HCT116 (cell line): ENCODE measurements at regions not wholly inside any gene's neighbourhood (a gene's known extent, or its start where the extent isn't known, plus 50 kb on each side); places are given as distances from the start of the nearest gene placed in this dataset.

Experiments used
- ATAC-seq: fragments of 200-7000 bp; cut with Tn5 transposase; 2 replicates; pipeline ENCODE4 v1.9.1; 2020; ENCODE audit warnings: mild to moderate bottlenecking, moderate library complexity
- BruUV-seq: library from RNA; stranded (reverse); fragments of 400-500 nt; replicated peaks from 2 replicates; lab custom pipeline; 2021; lab: Mats Ljungman, UMichigan
- CTCF ChIA-PET: fragments of 300-600 bp; sonication (Branson Sonifier 250); formaldehyde crosslinking; loops from one replicate; lab custom pipeline; 2021; ENCODE audit warnings: antibody characterized with exemption; lab: Charles Lee
- POLR2A ChIA-PET: fragments of 300-600, 350-600 bp; sonication (Branson Sonifier 250); formaldehyde crosslinking; loops from one replicate; lab custom pipeline; 2021; ENCODE audit warnings: antibody characterized with exemption; lab: Charles Lee
- RAD21 ChIA-PET, 2 experiments: fragments of 300-600 bp; sonication (Branson Sonifier 250); formaldehyde crosslinking; loops; one replicate each; lab custom pipeline; 2023; ENCODE audit warnings: low total read pairs in 2 of 2; ENCODE audit not compliant: uncharacterized antibody in 2 of 2, unreplicated experiment in 2 of 2, low non-redundant PET in 1 of 2; lab: Charles Lee
- DNase-seq: peaks from one replicate; pipeline ENCODE4 v3.0.0-alpha.2; 2010; ENCODE audit warnings: low read depth, low spot score
- H2AFZ ChIP-seq: fragments of 200-600 bp; shearing (Covaris generic), sonication (generic); 2 replicates; pipeline ENCODE4 v1.6.1; 2017; ENCODE audit warnings: low read depth, mixed run types, mixed read lengths, antibody characterized with exemption, low read length; ENCODE audit not compliant: poor library complexity, severe bottlenecking
- H3K27ac ChIP-seq: 2 replicates; pipeline ENCODE4 v1.5.1; 2012; ENCODE audit warnings: low read depth, low read length
- H3K27me3 ChIP-seq: fragments of 200-600 bp; sonication (generic); 2 replicates; pipeline ENCODE4 v1.6.1; 2016; ENCODE audit warnings: mixed run types, low read length, mixed read lengths; ENCODE audit not compliant: insufficient read depth
- H3K36me3 ChIP-seq, 2 experiments: fragments of 200-500 bp in 1 of 2; fragments of 200-600 bp in 1 of 2; sonication (Bioruptor generic) in 1 of 2; sonication (generic) in 1 of 2; 2 replicates each; pipeline versions ENCODE4 v1.5.1 to v1.6.1; 2014 to 2016; ENCODE audit warnings: low read length in 2 of 2, inconsistent platforms in 1 of 2, mixed read lengths in 1 of 2, mixed run types in 1 of 2; ENCODE audit not compliant: insufficient read depth in 2 of 2, control insufficient read depth in 1 of 2
- H3K4me1 ChIP-seq, 2 experiments: fragments of 200-600 bp in 1 of 2; sonication (generic) in 1 of 2; 2 replicates each; pipeline versions ENCODE4 v1.5.1 to v1.6.1; 2012 to 2017; ENCODE audit warnings: low read length in 2 of 2, inconsistent platforms in 1 of 2, mild to moderate bottlenecking in 1 of 2, mixed read lengths in 1 of 2, mixed run types in 1 of 2, moderate library complexity in 1 of 2; ENCODE audit not compliant: insufficient read depth in 2 of 2, control insufficient read depth in 1 of 2
- H3K4me2 ChIP-seq: fragments of 200-600 bp; sonication (generic); 2 replicates; pipeline ENCODE4 v1.6.1; 2017; ENCODE audit warnings: mixed run types, low read length, mixed read lengths
- H3K4me3 ChIP-seq, 2 experiments: fragments of 200-600 bp in 1 of 2; sonication (generic) in 1 of 2; replicated peaks in 1 of 2; 2 replicates each; pipeline ENCODE4 v1.5.1; 2011 to 2016; ENCODE audit warnings: low read length in 2 of 2, control low read depth in 1 of 2, low read depth in 1 of 2, mild to moderate bottlenecking in 1 of 2, mixed read lengths in 1 of 2, mixed run types in 1 of 2
- H3K79me2 ChIP-seq: fragments of 200-600 bp; sonication (generic); 2 replicates; pipeline ENCODE4 v1.6.1; 2017; ENCODE audit warnings: mild to moderate bottlenecking, mixed run types, low read length, moderate library complexity, mixed read lengths; ENCODE audit not compliant: insufficient read depth
- H3K9ac ChIP-seq: fragments of 200-600 bp; sonication (generic); 2 replicates; pipeline ENCODE4 v1.6.1; 2016; ENCODE audit warnings: low read length, mixed read lengths
- H3K9me2 ChIP-seq: fragments of 200-600 bp; sonication (generic), shearing (Covaris generic); 2 replicates; pipeline ENCODE4 v1.6.1; 2017; ENCODE audit warnings: mixed run types, mild to moderate bottlenecking, moderate library complexity; ENCODE audit not compliant: insufficient read depth
- H3K9me3 ChIP-seq, 2 experiments: fragments of 200-500 bp in 1 of 2; fragments of 200-600 bp in 1 of 2; sonication (Bioruptor generic) in 1 of 2; sonication (generic) in 1 of 2; 2 replicates each; pipeline ENCODE4 v1.6.1; 2014 to 2017; ENCODE audit warnings: low read length in 2 of 2, mixed read lengths in 2 of 2, inconsistent platforms in 1 of 2, low read depth in 1 of 2, mild to moderate bottlenecking in 1 of 2, mixed run types in 1 of 2, moderate library complexity in 1 of 2; ENCODE audit not compliant: control insufficient read depth in 1 of 2, insufficient read depth in 1 of 2
- H4K20me1 ChIP-seq: fragments of 200-600 bp; sonication (generic), shearing (Covaris generic); 2 replicates; pipeline ENCODE4 v1.6.1; 2017; ENCODE audit warnings: mixed run types, mild to moderate bottlenecking, moderate library complexity; ENCODE audit not compliant: insufficient read depth
- ATF3 ChIP-seq: IDR thresholded peaks from 2 replicates; pipeline ENCODE4 v1.6.1; 2012
- CBX3 ChIP-seq: IDR thresholded peaks from 2 replicates; pipeline ENCODE4 v1.6.1; 2012; ENCODE audit warnings: low read depth
- CEBPB ChIP-seq: IDR thresholded peaks from 2 replicates; pipeline ENCODE4 v1.6.1; 2012; ENCODE audit warnings: low read depth
- EZH2 ChIP-seq: fragments of 200-600 bp; sonication (generic); IDR thresholded peaks from 2 replicates; pipeline ENCODE4 v1.6.1; 2017; ENCODE audit warnings: antibody characterized with exemption, mixed run types
- POLR2AphosphoS5 ChIP-seq: IDR thresholded peaks from 2 replicates; pipeline ENCODE4 v1.6.1; 2011; ENCODE audit warnings: mild to moderate bottlenecking, low read depth, low read length, moderate library complexity
- REST ChIP-seq: IDR thresholded peaks from 2 replicates; pipeline ENCODE4 v1.6.1; 2012; ENCODE audit warnings: low read depth
- intact Hi-C: fragments of 100-400 bp; cut with micrococcal nuclease; formaldehyde crosslinking; loops from 2 replicates; pipeline ENCODE4 v1.10.0; 2022

- Histone ChIP-seq H3K9me2 (no peaks in the 10 kb centered on the region), H4K20me1 (no peaks in the 10 kb centered on the region), H3K27ac (no peak overlapping the region), H3K27me3 (peaks cover 19% of the 10 kb centered on the region), H3K4me2 (no peak overlapping the region), H3K9me3 (no peaks in the 10 kb centered on the region), H3K36me3 (no peaks in the 10 kb centered on the region), H3K4me1 (no peaks in the 10 kb centered on the region), H3K9ac (no peak overlapping the region), H3K4me3 (no peak overlapping the region), H2AFZ (no peak overlapping the region), H3K79me2 (no peaks in the 10 kb centered on the region)
- no peak for TF ChIP-seq CEBPB
- no peak for TF ChIP-seq EZH2
- no peak for TF ChIP-seq REST
- no peak for TF ChIP-seq ATF3
- no peak for TF ChIP-seq CBX3
- no peak for TF ChIP-seq POLR2AphosphoS5
- RAD21 ChIA-PET = no interaction called here
- CTCF ChIA-PET = interaction anchor here (1.9 kb wide), 1 partner anchor 10 kb away, joined by 6 read pairs; no protein-coding TSS in a partner anchor
- intact Hi-C loops = no loop called here
- ATAC-seq = no peak
- no peak for DNase-seq
- BruUV-seq = no TSS peak
- POLR2A ChIA-PET = no interaction called here
Observed at GRCh38 chr7:31432836-31433340, 81.0 kb upstream of the ITPRID1 start.
